HG02852 (cell line): ENCODE measurements at regions not wholly inside any gene's neighbourhood (a gene's known extent, or its start where the extent isn't known, plus 50 kb on each side); places are given as distances from the start of the nearest gene placed in this dataset.

ENCODE experiments used
- ATAC-seq: cut with Tn5 transposase; IDR thresholded peaks from one replicate; pipeline ENCODE4 v1.9.1; 2021; ENCODE audit warnings: mild to moderate bottlenecking, moderate library complexity; ENCODE audit not compliant: unreplicated experiment

DNA sequence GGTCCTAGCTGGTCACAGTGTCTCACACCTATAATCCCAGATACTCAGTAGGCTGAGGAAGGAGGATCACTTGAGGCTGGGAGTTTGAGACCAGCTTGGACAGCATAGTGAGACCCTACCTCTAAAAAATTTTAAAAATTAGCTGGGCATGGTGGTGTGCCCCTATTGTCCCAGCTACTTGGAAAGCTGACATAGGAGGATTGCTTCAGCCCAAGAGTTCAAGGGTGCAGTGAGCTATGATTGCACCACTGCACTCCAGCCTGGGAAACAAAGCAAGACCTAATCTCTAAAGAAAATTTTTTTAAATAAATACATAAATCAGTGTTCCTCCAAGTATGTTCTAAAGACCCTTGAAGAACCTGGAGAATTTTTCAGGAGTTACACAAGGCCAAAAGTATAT is 50.6 kb upstream of the GNAO1 start:
- no peak for ATAC-seq

DNA sequence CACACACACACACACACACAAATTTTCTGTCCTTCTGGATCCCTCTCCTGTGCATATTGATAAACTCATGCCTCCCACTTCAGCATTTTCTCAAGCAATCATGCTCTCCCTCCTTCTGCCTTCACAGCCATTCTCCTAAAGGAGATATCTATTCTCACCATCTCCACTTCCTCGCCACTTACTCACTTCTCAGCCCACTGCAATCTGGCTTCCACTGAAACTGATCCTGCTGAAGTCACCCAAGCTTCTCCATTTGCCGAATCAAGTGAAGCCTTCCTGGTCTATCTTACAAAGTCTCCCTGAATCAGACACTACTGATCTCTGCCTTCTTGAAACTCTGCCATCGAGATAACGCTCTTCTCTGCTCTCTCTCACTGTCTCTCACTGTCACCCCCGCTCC is 54.0 kb upstream of the GNAO1 start:
- no peak for ATAC-seq

DNA sequence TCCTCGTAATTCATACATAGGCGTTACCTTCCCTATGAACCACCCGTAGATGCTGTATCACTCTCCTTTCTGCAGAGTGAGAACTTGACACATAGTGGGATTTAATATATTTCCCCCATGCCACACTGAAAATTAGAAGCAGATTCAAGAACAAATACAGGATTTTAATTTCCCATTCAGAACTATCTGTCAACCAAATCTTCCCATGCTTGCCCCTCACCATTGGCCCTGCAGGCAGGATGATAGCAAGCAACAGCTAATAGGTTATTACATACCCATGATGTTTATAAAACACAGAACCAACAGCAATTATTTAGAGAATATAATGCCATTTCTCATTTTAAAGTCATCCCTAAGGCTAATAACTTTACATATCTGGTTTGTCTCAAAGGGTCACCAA is 55.0 kb upstream of the GNAO1 start:
- no peak for ATAC-seq

DNA sequence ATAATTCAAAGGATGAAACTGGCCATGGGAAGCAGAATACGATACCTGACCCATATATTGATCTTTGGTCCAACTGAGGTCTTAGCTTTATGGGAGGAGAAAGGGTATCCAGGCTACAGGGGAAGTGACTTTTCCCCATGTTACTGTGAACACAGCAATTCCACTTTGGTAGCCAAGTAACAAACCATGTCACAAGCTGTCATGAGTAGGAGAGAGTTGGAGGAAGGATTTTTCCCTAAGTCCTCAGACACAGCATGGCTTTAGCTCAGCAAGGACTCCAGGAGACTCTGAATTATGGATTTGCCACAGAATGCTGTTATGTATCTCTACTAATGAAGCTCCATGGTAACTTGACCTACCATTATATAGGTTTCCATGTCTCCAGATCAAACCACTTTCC is 56.5 kb upstream of the GNAO1 start:
- ATAC-seq = no peak

DNA sequence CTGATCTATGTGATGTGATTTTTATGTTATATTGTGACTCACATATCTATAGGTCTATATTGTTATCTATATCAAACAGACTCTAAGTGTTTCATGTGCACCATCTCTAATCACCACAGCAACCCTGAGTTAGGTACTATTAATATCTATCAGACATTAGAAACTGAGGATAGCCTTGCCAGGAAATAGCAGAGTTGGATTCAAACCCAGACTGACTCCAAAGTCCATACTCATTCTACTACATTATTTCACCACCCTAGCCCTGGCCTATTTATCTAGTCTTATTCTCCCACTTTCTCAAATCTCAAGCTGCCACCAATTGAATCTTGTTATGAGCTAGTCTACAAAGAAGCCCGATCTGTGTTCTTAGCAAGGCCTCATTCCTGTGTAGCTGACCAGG is 65.4 kb upstream of the GNAO1 start:
- no peak for ATAC-seq

DNA sequence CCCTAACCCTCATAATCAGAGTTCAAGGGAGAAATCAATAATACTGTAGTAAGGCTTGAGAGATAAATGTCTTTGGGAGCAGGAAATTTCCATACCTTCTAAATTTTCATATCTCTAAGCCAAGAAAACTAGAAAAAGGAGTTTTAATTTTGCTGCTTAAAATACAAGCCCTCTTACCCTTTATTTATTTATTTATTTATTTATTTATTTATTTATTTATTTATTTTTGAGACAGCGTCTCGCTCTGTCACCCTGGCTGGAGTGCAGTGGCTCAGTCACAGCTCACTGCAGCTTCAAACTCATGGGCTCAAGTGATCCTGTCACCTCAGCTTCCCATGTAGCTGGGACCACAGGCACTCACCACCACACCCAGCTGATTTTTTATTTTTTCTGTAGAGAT is 69.0 kb upstream of the GNAO1 start:
- no peak for ATAC-seq

DNA sequence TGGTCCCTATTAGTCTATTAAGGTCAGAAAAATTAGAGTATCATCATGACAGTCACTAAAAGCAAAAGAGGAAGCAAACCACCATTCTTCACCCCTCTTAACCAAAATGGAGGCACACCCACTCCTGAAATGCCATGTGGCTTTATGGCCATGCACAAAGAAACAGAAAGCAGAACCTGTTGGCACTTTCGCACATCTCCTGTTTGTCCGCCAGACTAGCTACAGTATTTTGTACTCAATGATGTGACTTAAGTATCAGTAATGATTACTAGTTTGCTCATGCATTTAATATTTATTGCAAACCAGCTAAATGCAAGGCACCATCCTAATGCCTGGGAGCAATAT is 70.2 kb upstream of the GNAO1 start:
- ATAC-seq = no peak

DNA sequence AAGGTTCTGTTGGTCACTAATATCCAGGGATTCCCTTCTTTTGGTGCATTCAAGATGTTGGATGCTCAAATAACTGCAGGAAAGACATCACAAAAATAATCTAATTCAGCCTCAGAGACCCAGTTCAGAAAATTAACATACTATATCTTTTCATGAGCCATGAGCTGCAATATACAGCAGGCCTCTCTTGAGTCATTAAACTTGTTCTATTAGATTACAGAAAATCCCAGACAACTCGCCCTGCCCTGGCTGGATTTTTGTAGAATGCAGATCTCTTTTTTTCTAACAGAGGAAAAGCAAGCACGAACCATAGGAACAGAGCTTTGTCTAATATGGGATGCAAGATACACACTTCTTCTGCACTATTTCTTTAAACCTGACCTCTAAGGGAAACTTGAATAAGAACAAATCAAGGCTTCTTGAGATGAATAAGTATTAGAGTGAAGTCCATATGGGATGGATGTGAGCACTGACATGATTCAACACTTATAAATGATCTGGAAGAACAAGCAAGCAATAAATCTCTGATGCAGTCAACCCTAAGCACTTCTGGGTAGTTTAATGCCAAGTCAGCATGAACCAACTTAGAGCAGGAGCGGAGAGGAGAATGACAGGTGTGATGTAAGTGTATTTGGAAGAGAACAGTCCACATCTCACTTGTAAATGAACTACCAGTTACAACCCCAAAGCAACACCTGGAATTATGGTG is 70.7 kb upstream of the GNAO1 start:
- ATAC-seq = no peak

DNA sequence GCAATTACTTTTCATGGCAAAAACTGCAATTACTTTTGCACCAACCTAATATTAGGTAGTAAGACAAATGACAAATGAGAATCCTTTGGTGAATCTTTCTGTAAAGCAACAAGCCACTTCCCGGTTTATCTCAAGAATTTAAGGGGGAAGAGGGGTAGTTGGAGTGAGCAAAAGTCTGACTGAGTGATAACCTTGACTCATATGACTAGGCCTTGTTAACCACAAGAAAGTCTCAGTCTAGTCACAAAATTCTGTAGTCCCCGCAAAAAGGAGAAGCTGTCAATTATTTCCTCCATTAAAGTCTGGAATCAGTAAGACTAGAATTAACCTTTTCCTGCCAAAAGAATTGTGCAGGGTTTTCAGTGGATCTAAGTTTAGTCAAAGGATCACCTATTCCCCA is 72.2 kb upstream of the GNAO1 start:
- ATAC-seq = no peak

DNA sequence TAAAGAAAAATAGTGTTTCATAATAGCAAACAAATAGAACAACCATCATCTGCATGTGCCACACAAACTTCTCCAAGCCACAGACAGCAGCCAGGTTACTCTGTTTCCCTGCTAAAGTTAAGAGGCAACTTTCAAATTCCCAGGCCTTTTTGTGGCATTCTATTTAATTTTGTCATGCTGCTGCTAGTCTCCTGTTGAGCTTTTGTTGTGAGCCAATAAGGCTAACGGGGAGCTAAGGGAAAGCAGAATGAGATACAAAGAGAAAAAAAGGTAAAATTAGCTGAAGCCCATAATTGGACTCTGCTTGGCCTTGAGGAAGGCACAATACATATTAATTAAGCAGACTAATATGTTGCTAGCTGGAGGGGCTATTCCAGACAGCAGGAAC is 74.7 kb upstream of the GNAO1 start:
- ATAC-seq = no peak

DNA sequence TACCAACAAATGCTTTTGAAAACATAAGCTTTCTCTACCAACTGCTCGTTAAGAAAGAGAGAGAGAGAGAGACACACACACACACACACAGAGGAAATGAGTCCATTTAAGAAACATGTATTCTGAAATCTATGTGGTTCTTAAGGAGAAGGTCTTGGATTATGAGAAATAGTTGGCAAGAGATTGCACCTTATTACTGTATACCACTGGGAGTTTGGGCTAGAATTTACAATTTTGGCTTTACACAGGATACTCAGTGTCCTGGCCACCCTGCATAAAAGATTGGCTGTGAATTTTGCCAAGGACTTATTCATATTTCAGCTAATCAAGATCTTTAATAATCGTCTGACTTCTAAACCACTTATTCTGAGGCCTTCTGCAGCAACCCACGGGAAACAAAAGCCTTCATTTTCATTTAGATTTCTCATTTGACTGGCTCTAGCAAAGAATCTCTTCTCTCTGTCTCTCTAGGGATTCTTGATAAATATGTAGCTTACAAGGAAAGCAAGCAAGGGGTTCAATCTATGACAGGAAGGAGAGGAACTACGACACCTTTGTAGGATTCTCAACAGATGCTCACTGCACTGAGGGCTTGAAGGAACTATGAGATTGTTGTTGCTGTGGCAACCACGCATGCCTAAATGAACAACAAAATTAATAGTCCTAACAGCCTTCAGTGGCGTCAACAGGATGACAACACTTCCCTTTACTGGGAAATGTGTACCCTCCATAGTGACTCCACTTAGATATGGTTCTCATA is 75.3 kb upstream of the GNAO1 start:
- ATAC-seq = no peak

DNA sequence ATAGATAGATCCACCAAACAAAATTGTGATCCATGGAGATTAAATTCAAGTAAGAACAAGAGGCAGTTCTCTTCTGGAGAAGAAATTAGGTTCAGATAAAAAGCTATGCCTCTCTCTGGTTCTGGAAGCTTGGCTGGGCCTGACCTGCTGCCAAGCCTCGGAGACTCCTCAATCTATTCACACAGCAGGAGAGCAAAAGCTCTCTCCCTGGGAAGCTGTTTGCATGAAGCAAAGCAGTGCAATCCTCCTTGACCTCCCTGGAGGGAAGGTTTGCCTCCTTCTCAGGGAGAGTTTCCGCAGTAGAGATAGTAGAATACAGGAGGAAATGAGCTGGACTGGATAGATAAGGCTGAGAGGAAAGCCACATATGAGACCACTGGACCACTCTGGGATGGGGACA is 78.1 kb upstream of the GNAO1 start:
- ATAC-seq = no peak

DNA sequence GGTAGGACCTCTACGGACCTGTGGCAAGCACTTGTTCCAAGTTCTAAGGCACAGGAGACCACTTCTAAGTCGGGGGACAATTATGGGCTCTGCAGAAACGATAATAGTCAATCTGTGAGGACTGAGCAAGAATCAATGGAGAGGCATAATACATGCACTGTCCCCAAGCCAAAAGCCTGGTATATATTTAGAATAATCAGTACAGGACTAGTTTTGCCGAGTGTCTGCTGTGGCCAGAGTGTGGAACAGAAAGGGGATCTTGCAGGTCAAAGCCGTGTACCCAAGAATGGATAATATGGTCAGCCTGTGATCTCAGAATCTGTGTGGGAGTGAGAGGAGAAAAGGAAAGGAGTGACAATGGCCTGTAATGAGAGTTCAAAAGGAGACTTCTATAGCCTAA is 80.2 kb upstream of the GNAO1 start:
- ATAC-seq = no peak

DNA sequence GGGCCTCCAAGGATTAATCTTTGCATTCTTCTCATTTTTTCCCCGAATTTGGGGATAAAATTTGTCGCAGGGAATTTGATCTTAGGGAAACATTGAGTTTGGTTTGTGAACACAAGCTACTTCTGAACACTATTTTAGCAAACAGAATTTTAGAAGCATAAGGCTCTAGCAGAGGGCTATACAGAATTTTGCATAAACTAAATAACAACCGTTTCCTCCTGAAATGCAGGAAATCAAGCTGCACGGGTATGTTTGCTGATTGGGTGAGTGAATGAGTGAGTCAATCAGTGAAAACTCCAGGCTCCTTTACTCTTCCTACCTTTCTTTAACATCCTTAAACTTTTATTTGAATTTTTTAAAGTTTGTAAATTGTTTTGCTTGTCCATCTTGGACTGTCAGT is 81.3 kb upstream of the GNAO1 start:
- no peak for ATAC-seq

DNA sequence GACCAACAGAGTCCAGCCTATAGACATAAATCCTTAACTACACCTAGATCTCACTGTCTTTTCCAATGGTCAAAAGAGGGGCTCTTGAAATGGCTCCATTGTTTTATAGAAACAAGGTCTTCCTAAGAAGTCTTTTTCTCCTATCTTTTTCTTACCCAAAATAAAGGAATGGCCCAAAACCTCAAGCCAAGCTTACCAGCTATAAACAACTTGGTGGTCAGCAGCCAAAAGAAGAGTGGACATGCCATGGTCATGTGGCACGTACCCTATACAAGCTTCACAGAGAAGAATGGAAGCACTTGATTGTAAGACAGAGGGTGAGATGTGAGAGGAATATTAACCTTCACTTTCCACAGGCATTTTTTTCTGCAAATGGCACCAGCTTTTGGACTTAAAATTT is 82.1 kb upstream of the GNAO1 start:
- ATAC-seq = no peak

DNA sequence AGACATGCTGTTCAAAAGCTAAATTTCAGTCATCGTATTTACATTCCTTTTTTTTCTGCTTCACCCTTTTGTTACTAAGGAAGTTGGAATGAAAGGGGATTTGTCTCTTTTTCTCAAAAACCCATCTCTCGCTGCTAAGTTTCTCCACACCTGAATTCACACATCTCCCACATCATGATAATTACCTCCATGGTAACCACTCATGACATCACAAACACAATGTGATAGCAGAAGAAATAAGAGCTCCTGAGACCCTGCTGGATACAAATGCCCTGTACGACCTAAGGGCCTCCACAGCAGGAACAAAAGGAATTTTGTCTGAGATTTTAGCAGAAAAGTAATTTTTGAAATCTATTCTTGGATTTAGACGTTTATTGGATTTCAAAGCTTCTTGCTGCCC is 82.6 kb upstream of the GNAO1 start:
- ATAC-seq = no peak

DNA sequence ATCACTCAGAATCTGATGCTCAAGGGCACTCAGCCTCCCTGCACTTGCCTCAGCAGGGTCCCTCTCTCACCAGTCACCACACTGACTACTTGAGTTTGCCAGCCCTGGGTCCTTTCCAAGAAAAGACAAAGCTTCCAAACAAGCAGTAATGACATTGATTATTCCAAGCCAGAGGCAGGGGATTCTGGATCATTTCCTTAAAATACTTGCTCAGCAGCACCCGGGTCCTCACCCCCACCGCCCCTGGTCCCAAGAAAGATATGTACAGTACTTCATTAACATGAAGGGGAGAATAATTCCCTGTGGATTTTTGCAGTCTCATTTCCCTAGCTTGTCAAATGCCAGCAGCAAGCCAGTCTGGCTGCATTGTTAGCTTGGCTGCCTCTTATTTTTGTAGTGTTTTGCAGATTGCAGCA is 83.2 kb upstream of the GNAO1 start:
- ATAC-seq = no peak

DNA sequence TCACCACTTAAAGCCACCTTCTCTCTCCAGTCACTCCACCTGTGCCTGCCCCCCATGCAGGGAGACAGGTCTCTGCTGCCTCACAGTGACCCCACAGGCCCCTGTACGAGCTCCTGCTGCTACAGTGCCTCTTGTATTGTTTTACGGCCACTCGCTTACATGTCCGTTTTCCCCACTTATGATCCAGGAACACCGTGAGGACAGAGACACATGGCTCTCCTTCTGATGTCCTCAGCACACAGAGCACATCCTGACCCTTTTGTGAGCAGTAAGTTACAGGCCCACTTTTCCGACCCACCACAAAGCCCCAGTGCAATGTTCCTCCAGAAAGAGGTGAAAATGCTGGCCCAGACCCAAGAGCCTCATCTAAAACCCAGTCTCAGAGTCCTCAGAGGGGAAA is 84.8 kb upstream of the GNAO1 start:
- no peak for ATAC-seq

DNA sequence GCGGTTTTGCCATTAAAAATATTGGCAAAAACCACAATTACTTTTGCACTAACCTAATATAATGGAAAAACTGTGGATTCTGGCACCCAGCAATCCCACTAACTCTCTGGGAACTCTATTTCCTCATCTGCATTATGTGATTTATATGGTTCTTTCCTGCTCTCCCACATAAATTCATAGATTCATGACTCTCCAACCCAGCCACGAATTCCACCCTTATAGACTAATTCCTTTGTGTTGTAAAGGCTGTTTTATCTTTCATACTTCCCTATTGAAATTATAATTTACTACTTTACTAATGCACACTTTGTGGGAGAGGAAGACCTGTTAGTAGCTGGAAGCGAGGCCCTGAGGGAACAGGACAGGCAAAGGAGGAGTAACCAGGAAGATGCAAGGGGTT is 88.4 kb upstream of the GNAO1 start:
- ATAC-seq = no peak

DNA sequence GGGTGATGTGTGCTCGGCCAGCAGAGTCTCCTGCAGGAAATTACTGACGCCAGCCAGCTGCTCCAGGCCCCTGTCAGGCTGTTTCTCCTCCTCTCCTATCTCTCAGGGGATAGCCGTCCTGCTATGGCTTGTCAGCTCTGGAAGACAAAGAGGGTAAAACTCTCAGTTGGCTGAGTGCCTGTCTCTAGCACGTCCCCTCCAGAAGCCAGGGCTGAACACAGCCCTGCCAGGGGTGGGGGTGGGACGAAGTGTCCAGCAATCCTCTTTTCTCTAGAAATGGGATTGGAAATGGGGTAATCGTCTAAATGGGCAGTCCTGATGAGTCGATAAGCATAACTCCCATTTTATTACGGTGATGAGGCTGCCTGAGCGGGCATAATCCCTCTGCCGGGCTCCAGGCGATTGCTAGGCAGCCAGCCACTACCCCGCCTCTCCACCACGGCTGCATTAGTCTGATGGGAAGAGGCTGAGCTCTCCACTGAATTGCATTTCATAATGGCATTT is 89.1 kb upstream of the GNAO1 start:
- ATAC-seq = no peak

DNA sequence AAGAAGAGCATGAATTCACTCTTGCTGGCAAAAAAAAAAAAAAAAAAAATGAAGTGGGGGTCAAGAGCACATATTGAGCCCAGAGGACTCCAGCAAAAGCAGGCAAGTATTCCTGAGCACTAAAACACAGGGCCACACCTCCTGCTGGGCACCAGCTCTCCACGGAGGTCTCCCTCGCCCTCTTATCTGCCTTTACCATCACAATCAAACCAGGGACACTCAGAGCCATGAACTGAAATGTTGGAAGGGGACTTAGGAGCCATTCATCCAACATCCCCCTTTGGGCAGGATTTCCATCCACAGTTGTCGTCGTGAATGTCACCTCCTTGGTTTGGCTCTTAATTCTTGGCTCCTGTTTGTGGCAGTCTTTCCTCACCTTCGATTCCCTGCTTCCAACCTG is 89.8 kb upstream of the GNAO1 start:
- no peak for ATAC-seq

DNA sequence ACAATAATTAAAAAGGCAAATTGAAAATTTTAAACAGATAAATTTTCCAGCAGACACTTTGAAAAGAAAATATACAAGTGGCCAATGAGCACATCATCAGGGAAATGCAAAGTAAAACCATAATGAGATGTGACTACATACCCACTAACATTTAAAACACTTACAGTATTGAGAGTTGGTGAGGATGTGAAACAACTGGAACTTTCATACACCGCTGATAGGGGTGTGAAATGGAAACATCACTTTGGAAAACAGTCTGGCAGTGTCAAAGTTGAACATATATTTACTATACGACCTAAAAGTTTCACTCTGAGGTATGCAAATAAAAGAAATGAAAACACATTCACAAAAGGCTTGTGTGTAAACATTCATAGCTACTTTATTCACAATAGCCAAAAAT is 94.0 kb upstream of the GNAO1 start:
- no peak for ATAC-seq

DNA sequence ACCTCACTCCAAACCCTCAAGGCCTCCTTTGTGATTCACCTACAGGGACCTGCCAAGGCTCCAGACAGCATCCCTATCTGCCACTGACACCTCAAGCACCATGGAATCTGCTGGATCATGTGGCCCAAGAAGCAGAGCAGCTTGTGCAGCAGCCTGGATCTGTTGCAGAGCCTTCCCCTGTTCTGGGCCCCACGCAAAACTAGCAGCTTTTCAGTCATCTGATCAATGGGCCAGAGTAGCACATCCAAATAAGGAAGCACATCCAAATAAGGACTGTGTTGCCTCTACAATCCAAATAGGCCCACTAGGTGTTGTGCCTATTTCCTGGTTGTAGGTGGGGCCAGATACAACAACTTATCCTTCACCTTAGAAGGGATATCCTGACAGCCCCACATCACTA is 97.1 kb upstream of the GNAO1 start:
- ATAC-seq = no peak
